Small intestine (tissue), 7 donors: ENCODE measurements at regions not wholly inside any gene's neighbourhood (a gene's known extent, or its start where the extent isn't known, plus 50 kb on each side); places are given as distances from the start of the nearest gene placed in this dataset.
A peak's percentile ranks its signal among the peaks of the same experiment; 100 is the strongest.

Experiments
- DNase-seq, 2 donors: peaks; one replicate each; pipeline versions ENCODE4 v3.0.0 to v3.0.0-alpha.2; 2013
- FAIRE-seq: peaks from 2 replicates; lab custom pipeline; 2012; peaks lifted over from hg19 to GRCh38; lab: Jason Lieb, UNC
- H3K27ac ChIP-seq, 3 donors: one replicate each; pipeline ENCODE4 v1.5.1; 2013; ENCODE audit warnings: low read length in 2 of 3, mild to moderate bottlenecking in 2 of 3, control low read depth in 1 of 3, inconsistent platforms in 1 of 3, low read depth in 1 of 3, moderate library complexity in 1 of 3
- H3K27me3 ChIP-seq, 3 donors: one replicate each; pipeline ENCODE4 v1.6.1; 2013; ENCODE audit warnings: low read length in 3 of 3, inconsistent platforms in 1 of 3; ENCODE audit not compliant: control insufficient read depth in 3 of 3, insufficient read depth in 3 of 3
- H3K36me3 ChIP-seq, 3 donors: one replicate each; pipeline ENCODE4 v1.6.1; 2013; ENCODE audit warnings: low read length in 3 of 3, inconsistent platforms in 1 of 3, low read depth in 1 of 3, mild to moderate bottlenecking in 1 of 3, moderate library complexity in 1 of 3; ENCODE audit not compliant: control insufficient read depth in 3 of 3, insufficient read depth in 2 of 3
- H3K4me1 ChIP-seq, 3 donors: one replicate each; pipeline ENCODE4 v1.6.1; 2013; ENCODE audit warnings: low read length in 2 of 3, inconsistent platforms in 1 of 3, low read depth in 1 of 3, mild to moderate bottlenecking in 1 of 3, moderate library complexity in 1 of 3; ENCODE audit not compliant: control insufficient read depth in 3 of 3, insufficient read depth in 2 of 3
- H3K4me3 ChIP-seq, 3 donors: one replicate each; pipeline ENCODE4 v1.5.1; 2013; ENCODE audit warnings: low read length in 3 of 3, control low read depth in 1 of 3, inconsistent platforms in 1 of 3, low read depth in 1 of 3, mild to moderate bottlenecking in 1 of 3, moderate library complexity in 1 of 3
- H3K9me3 ChIP-seq, 2 donors: one replicate each; pipeline ENCODE4 v1.6.1; 2013; ENCODE audit warnings: low read depth in 1 of 2, low read length in 1 of 2; ENCODE audit not compliant: control insufficient read depth in 2 of 2, insufficient read depth in 1 of 2
- whole genome bisulfite sequencing, 3 donors: extraction: QIAGEN DNeasy Blood & Tissue Kit; methylation state at CpG; one replicate each; pipeline ENCODE4 v1.1.7; 2013; 5-methylcytosine and 5-hydroxymethylcytosine counted together
- donor health status: healthy with polysubstance abuse.
- donor health status: control.
- donor health status: control.
- donor health status: Bipolar disorder and iron deficiency.
- donor health status: healthy.

DNA sequence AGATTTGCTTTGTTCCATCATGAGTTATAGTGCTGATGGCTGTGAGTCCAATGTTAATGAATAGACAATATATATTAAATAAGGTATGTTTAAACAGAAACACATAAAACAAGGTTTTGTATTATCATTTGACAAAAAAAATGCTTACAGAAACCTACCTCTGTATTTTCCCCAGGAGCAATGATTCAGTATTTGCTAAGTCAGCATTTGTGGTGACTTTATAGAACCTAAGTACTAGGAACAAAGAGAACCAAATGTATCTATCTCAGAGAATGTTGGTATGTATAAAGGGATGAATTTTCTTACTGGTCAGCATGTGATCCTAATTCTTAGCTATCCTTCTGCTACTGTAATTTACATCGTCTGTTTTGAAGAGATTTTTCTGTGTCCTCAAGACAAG, 421.5 kb upstream of the SEL1L start:
- DNase-seq (no peak), FAIRE-seq (no peak)
- H3K27ac ChIP-seq = no peak overlapping the region
- no peaks in the 10 kb centered on the region for H3K36me3 ChIP-seq
- WGBS, 3 donors = 81 to 90% (median 83%) methylated on average over 1 of the region's 1 CpG
- no peak overlapping the region for H3K4me3 ChIP-seq
- H3K27me3 ChIP-seq = no peaks in the 10 kb centered on the region
- H3K9me3 ChIP-seq = peaks cover 0 to 4% of the 10 kb centered on the region in 2 donors
- no peaks in the 10 kb centered on the region for H3K4me1 ChIP-seq

- Histone ChIP-seq H3K9me3 (no peaks in the 10 kb centered on the region), H3K4me1 (peaks cover 0 to 3% (median 0%) of the 10 kb centered on the region in 3 donors), H3K36me3 (no peaks in the 10 kb centered on the region), H3K4me3 (no peak overlapping the region), H3K27me3 (no peaks in the 10 kb centered on the region), H3K27ac (no peak overlapping the region)
- no peak for FAIRE-seq
- 90 to 97% (median 96%) methylated on average over 3 of the region's 3 CpGs for WGBS, 3 donors
- no peak for DNase-seq
Observed at GRCh38 chr14:81960781-81961180, 427.1 kb upstream of the SEL1L start.

GRCh38 chr14:81963846-81964245, 430.2 kb upstream of the SEL1L start:
- FAIRE-seq = no peak
- no peaks in the 10 kb centered on the region for H3K36me3 ChIP-seq
- 67 to 84% (median 81%) methylated on average over 1 of the region's 1 CpG for WGBS, 3 donors

DNA sequence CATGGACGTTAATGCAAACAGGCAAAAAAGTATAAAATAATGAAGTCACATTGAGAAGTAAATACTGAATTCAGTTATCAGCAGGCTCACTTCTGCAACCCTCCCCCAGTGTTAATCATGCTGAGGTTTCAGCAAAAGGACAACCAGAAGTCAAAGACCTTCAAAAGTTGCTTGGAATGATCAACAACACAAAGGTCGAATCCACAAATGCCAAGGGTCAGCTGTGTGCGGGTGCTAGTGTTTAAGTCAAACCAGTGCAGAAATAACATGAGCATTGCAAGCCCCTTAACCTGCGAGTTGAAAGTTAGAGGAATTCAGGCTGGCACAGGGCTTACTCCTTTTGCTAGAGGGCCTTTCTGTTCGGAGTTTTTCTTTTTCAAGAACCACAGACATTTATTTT, 436.7 kb upstream of the SEL1L start:
- H3K27me3 ChIP-seq = no peaks in the 10 kb centered on the region
- no peak overlapping the region for H3K27ac ChIP-seq
- DNase-seq = no peak
- WGBS, 3 donors = 64 to 83% (median 70%) methylated on average over 5 of the region's 5 CpGs
- H3K36me3 ChIP-seq = no peaks in the 10 kb centered on the region
- no peak overlapping the region for H3K4me3 ChIP-seq
- no peak for FAIRE-seq
- H3K4me1 ChIP-seq = peaks cover 0 to 8% (median 0%) of the 10 kb centered on the region in 3 donors
- peaks cover 0 to 3% of the 10 kb centered on the region in 2 donors for H3K9me3 ChIP-seq

More at GRCh38 chr14:81963846-81964245, 430.2 kb upstream of the SEL1L start:
- Histone ChIP-seq H3K4me3 (no peak overlapping the region), H3K27me3 (no peaks in the 10 kb centered on the region), H3K9me3 (no peaks in the 10 kb centered on the region), H3K27ac (no peak overlapping the region), H3K4me1 (peaks cover 0 to 10% (median 0%) of the 10 kb centered on the region in 3 donors)
- DNase-seq = no peak

- Histone ChIP-seq H3K36me3 (no peaks in the 10 kb centered on the region), H3K4me1 (no peaks in the 10 kb centered on the region), H3K27ac (no peak overlapping the region), H3K27me3 (no peaks in the 10 kb centered on the region), H3K4me3 (no peak overlapping the region), H3K9me3 (peaks cover 0 to 3% of the 10 kb centered on the region in 2 donors)
- DNase-seq = no peak
- WGBS, 3 donors = 44 to 67% (median 52%) methylated on average over 2 of the region's 2 CpGs
- FAIRE-seq = no peak
Observed at GRCh38 chr14:81971911-81972310, 438.3 kb upstream of the SEL1L start.

DNA sequence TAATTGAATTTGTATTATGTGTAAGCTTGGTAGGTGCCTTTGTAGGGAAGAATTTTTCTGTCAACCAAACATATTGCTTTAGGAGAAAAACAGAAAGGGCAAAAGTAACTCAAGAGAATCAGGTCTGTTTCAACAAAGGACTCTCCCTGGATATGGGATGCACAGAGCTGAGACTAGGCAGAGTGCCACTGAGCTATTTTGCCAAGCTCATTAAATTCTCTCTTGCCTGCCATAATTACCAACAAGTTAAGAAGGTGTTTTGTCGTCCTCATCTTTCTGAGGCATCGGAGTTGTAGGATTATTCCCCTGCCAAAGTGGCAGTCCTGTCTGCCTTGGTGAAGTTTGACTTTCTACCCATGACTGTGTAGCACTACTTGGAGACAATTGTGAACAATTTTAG, 438.9 kb upstream of the SEL1L start:
- H3K4me3 ChIP-seq = no peak overlapping the region
- H3K36me3 ChIP-seq = no peaks in the 10 kb centered on the region
- no peaks in the 10 kb centered on the region for H3K4me1 ChIP-seq
- H3K9me3 ChIP-seq = peaks cover 0 to 3% of the 10 kb centered on the region in 2 donors
- WGBS, 3 donors = 87 to 88% (median 87%) methylated on average over 2 of the region's 2 CpGs
- DNase-seq (no peak), FAIRE-seq (no peak)
- no peak overlapping the region for H3K27ac ChIP-seq
- no peaks in the 10 kb centered on the region for H3K27me3 ChIP-seq

GRCh38 chr14:81974543-81974942, 440.9 kb upstream of the SEL1L start:
- 69 to 76% (median 74%) methylated on average over 2 of the region's 2 CpGs for WGBS, 3 donors
- Histone ChIP-seq H3K9me3 (no peaks in the 10 kb centered on the region), H3K27ac (no peak overlapping the region), H3K27me3 (no peaks in the 10 kb centered on the region), H3K4me3 (no peak overlapping the region), H3K36me3 (no peaks in the 10 kb centered on the region), H3K4me1 (peaks cover 0 to 3% (median 0%) of the 10 kb centered on the region in 3 donors)
- DNase-seq (no peak), FAIRE-seq (no peak)

DNA sequence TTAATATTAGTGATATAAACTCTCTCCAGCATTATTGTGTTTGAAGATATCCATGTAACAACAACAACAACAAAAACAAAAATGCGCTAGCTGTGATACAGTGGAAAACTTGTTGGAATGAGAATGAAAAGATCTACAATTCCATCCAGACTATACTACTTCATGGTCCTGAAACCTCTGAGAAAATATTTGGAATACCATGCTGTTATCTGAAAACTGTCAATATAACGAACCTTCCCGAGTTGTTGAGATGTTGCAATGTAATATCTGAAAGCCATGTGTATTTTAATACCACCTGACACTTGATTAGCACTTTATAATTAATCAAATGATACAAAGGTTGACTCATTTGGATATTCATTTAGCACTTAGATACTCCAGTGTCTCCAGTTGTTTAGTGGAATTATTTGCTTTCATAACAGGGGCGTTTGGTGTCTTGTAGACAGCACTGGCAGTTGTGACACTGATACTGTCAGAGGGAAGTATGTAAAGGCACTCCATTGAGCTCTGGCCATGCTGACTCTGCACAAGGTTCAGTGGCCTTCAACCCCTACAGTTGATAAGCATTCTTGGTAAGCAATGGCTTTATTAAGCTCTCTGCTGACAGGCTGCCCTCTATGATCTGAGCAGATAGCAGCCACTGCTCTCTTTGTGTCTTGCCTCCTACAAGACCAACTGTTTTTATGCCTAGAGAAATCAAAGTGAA, 447.1 kb upstream of the SEL1L start:
- Histone ChIP-seq H3K9me3 (no peaks in the 10 kb centered on the region), H3K36me3 (no peaks in the 10 kb centered on the region), H3K4me3 (no peak overlapping the region), H3K27me3 (no peaks in the 10 kb centered on the region), H3K4me1 (peaks cover 0 to 23% (median 0%) of the 10 kb centered on the region in 3 donors), H3K27ac (peak overlapping the region in 1 of 3 donors; percentile 63)
- DNase-seq (peak; percentile 75 to 89), FAIRE-seq (no peak)
- WGBS, 3 donors = 36 to 68% (median 42%) methylated on average over 4 of the region's 4 CpGs

DNA sequence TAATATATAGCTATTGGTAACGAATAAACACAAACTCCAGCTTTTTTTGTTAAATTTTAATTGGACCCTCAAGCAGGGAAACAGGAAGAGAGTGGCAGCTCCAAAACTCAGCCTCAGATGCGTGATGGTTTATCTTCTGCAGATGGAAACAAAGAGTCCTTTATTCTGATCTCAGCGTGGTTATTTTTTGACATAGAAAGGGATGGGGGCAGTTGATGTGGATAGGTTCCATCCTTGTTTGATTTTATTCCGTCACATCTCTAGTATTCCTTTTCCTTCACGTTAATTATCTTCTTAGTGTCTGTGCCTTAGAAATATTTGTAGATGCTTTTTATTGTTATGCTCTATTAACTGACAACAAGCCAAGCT, 447.6 kb upstream of the SEL1L start:
- 39 to 65% (median 48%) methylated on average over 5 of the region's 5 CpGs for WGBS, 3 donors
- H3K27ac ChIP-seq = peak overlapping the region in 1 of 3 donors; percentile 63
- no peak for FAIRE-seq

More for the DNA sequence above, 447.6 kb upstream of the SEL1L start:
- H3K27me3 ChIP-seq = no peaks in the 10 kb centered on the region
- H3K4me3 ChIP-seq = no peak overlapping the region
- H3K9me3 ChIP-seq = no peaks in the 10 kb centered on the region
- H3K4me1 ChIP-seq = peaks cover 0 to 28% (median 0%) of the 10 kb centered on the region in 3 donors
- H3K36me3 ChIP-seq = no peaks in the 10 kb centered on the region
- no peak for DNase-seq
